Mucosa of gallbladder (tissue), 1 donor: ENCODE measurements at regions not wholly inside any gene's neighbourhood (a gene's known extent, or its start where the extent isn't known, plus 50 kb on each side); places are given as distances from the start of the nearest gene placed in this dataset.

Experiments used
- DNase-seq: peaks from one replicate; pipeline ENCODE4 v3.0.0-alpha.2; 2020; ENCODE audit warnings: low spot score
- donor health status: DM: no; HTN: no; CAD: no.

DNA sequence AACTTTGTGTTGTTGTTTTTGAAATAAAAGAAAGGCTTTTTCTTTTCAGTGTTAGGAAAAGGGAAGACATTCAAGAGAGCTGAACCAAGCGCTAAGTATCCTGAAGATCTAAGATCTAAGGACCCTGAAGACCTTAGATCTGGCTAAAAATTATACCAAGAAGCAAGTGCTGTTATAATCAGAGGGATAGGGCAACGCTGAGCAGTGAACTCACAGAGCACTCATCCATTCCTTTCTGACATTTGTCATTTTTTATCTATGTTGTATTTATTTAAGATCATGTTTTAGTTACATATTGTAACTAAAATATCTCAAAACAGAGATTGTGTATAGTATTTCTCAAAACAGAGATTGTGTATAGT, 60.5 kb upstream of the FAM216B start:
- DNase-seq, result no peak

GRCh38 chr13:42722883-42723539, 58.4 kb upstream of the FAM216B start:
- no peak for DNase-seq

- DNase-seq, result no peak
Measured at GRCh38 chr13:42728507-42729180, 52.7 kb upstream of the FAM216B start.

DNA sequence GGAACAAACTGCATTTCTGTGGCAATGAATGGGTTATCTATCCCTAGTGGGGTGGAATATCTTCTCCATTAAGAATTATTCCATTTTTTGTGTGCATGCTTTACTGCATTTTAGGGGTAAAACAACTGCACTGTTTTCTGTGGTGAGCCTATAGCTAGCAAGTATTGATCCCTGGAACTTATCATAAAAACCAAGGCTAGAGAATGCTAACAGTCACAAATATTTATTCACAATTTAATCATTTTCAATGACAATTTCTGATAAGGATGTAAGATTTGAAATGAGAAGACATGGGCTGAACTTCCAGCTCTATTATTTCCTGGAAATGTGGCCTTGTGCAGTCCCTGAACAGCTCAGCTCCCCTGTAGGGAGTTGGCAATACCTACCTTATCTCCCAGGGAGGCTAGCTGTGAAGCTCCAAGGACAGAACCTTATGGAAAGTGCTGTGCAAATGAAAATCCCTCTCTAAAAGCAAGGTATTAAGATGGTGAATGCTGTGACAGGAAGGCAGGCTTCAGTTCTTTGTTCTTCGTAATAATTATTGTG, 51.5 kb upstream of the FAM216B start:
- DNase-seq, result no peak
